ENCODE measurements at regions not wholly inside any gene's neighbourhood (a gene's known extent, or its start where the extent isn't known, plus 50 kb on each side); places are given as distances from the start of the nearest gene placed in this dataset.

DNA sequence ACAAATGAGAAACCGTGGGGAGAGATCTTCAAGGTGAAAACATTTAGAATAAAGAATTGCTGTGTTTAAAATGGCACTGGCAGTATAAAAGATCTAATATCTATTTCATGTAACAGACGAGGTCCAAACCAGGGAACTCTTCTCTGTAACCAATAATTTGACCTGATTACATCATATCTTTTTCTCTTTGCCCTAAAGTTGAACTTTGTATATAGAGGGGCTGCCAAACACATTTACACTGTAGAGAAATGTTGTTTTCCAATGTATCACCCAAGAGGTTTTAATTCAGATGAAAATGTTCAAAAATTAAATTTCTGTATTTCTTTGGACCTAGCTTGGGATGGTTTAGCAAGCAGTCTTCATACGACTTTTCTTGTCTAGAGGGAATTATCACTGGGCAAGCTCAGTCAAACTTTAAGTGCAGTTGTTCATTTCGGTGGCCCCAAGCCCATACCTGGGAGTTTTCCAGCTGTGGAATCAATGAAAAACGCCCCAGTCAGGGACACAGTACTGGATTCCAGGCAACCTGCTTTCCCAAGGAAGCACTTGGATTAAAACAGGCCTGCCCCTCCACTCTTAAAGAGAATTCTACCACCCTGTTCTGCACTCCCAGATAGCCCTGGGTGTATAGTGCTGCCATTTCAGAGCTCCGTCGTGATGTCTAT lies 208.5 kb upstream of the FN1 start:
- no peaks in the 10 kb centered on the region for H3K27me3 ChIP-seq (ENCODE audit: control insufficient read depth, insufficient read depth, low read length)
- no peaks in the 10 kb centered on the region for H3K4me1 ChIP-seq (ENCODE audit: control insufficient read depth in 2 of 3, insufficient read depth in 2 of 3, low read depth in 1 of 3, low read length in 3 of 3)
- no peak overlapping the region for H3K27ac ChIP-seq (ENCODE audit: low read depth in 2 of 2, low read length in 2 of 2)
- no peak overlapping the region for H3K4me3 ChIP-seq (ENCODE audit: low read length in 3 of 3)
- FAIRE-seq: no peak
- no peak overlapping the region for H3K9ac ChIP-seq (ENCODE audit: low read length in 3 of 3)
- no peaks in the 10 kb centered on the region for H3K36me3 ChIP-seq (ENCODE audit: control insufficient read depth in 2 of 3, insufficient read depth in 3 of 3, low read length in 3 of 3)
- intact Hi-C loops (cut with DNase I): no loop called here
- DNase-seq: no peak
- TF ChIP-seq, protein P1, sequence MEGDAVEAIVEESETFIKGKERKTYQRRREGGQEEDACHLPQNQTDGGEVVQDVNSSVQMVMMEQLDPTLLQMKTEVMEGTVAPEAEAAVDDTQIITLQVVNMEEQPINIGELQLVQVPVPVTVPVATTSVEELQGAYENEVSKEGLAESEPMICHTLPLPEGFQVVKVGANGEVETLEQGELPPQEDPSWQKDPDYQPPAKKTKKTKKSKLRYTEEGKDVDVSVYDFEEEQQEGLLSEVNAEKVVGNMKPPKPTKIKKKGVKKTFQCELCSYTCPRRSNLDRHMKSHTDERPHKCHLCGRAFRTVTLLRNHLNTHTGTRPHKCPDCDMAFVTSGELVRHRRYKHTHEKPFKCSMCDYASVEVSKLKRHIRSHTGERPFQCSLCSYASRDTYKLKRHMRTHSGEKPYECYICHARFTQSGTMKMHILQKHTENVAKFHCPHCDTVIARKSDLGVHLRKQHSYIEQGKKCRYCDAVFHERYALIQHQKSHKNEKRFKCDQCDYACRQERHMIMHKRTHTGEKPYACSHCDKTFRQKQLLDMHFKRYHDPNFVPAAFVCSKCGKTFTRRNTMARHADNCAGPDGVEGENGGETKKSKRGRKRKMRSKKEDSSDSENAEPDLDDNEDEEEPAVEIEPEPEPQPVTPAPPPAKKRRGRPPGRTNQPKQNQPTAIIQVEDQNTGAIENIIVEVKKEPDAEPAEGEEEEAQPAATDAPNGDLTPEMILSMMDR (IDR thresholded peaks at IDR 0.05; ENCODE audit: borderline replicate concordance, extremely low read depth, insufficient read depth): no peak
- H3K9me3 ChIP-seq (ENCODE audit: control insufficient read depth in 2 of 3, insufficient read depth in 1 of 3, low read length in 3 of 3): no peaks in the 10 kb centered on the region

DNA sequence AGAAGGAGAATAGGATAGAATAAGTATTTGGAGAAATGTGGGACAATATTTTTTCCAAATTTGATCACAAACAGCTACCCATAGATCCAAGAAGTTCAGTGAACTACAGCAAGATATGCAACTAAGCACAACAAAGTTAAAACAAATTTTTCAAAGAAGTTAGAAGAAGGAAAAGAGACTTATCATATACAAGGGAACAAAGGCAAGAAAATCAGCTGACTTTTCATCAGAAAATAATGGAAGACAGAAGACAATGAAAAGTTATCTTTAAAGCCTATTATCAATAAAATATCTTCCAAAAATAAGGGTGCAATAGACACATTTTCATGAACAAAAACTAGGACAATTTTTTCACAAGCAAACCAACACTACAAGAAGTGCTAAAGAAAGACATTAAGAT lies 202.8 kb upstream of the FN1 start:
- Histone ChIP-seq H3K27me3 (ENCODE audit: control insufficient read depth, insufficient read depth, low read length) (no peaks in the 10 kb centered on the region), H3K27ac (ENCODE audit: low read depth in 2 of 2, low read length in 2 of 2) (no peak overlapping the region), H3K36me3 (ENCODE audit: control insufficient read depth in 2 of 3, insufficient read depth in 3 of 3, low read length in 3 of 3) (no peaks in the 10 kb centered on the region), H3K9me3 (ENCODE audit: control insufficient read depth in 2 of 3, insufficient read depth in 1 of 3, low read length in 3 of 3) (peaks cover 0 to 3% (median 0%) of the 10 kb centered on the region in 3 donors), H3K4me3 (ENCODE audit: low read length in 3 of 3) (no peak overlapping the region), H3K4me1 (ENCODE audit: control insufficient read depth in 2 of 3, insufficient read depth in 2 of 3, low read depth in 1 of 3, low read length in 3 of 3) (no peaks in the 10 kb centered on the region), H3K9ac (ENCODE audit: low read length in 3 of 3) (no peak overlapping the region)
- intact Hi-C loops (cut with DNase I): no loop called here
- TF ChIP-seq, protein P1 (IDR thresholded peaks at IDR 0.05; ENCODE audit: borderline replicate concordance, extremely low read depth, insufficient read depth): no peak
- no peak for FAIRE-seq
- DNase-seq: no peak

DNA sequence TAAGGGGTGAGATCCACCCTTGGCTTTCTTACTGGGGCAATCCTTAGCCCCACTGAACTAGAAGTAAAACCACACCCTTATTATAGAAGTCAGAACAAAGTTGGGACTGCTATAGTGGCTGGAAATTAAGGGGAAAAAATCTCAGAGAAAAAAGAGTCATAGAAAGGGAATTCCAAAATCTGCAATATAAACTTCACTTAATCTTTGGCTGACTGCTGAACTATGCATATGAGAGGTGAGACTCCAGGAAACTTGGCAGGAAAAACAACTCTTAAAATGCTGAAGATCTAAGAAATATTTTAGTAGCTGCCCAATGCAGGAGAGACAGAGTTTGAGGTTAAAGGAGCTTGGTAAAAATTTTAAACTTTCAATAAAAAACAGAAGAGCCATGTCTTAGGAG lies 201.8 kb upstream of the FN1 start:
- Histone ChIP-seq H3K9ac (ENCODE audit: low read length in 3 of 3) (no peak overlapping the region), H3K27me3 (ENCODE audit: control insufficient read depth, insufficient read depth, low read length) (no peaks in the 10 kb centered on the region), H3K4me1 (ENCODE audit: control insufficient read depth in 2 of 3, insufficient read depth in 2 of 3, low read depth in 1 of 3, low read length in 3 of 3) (no peaks in the 10 kb centered on the region), H3K4me3 (ENCODE audit: low read length in 3 of 3) (no peak overlapping the region), H3K9me3 (ENCODE audit: control insufficient read depth in 2 of 3, insufficient read depth in 1 of 3, low read length in 3 of 3) (peaks cover 0 to 6% (median 3%) of the 10 kb centered on the region in 3 donors), H3K36me3 (ENCODE audit: control insufficient read depth in 2 of 3, insufficient read depth in 3 of 3, low read length in 3 of 3) (no peaks in the 10 kb centered on the region), H3K27ac (ENCODE audit: low read depth in 2 of 2, low read length in 2 of 2) (no peak overlapping the region)
- DNase-seq: no peak
- FAIRE-seq: no peak
- TF ChIP-seq, protein P1 (IDR thresholded peaks at IDR 0.05; ENCODE audit: borderline replicate concordance, extremely low read depth, insufficient read depth): no peak
- intact Hi-C loops (cut with DNase I): no loop called here

DNA sequence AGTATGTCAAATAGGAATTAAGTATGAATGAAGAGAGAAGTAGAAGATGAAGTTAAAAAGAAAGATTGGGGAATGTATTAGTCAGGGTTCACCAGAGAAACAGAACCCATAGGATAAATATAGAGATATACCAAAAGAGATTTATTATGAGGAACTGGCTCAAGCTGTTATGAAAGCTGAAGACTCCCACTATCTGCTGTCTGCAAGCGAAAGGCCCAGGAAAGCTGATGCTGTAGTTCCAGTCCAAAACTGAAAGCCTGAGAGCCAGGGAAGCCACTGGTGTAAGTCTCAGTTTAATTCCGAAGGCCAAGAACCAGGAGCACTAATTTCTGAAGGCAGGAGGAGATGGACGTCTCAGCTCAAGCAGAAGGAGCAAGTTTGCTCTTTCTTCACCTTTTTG lies 200.9 kb upstream of the FN1 start:
- no peak for DNase-seq
- intact Hi-C loops (cut with DNase I): no loop called here
- H3K4me1 ChIP-seq (ENCODE audit: control insufficient read depth in 2 of 3, insufficient read depth in 2 of 3, low read depth in 1 of 3, low read length in 3 of 3): no peaks in the 10 kb centered on the region
- no peak overlapping the region for H3K4me3 ChIP-seq (ENCODE audit: low read length in 3 of 3)
- H3K36me3 ChIP-seq (ENCODE audit: control insufficient read depth in 2 of 3, insufficient read depth in 3 of 3, low read length in 3 of 3): no peaks in the 10 kb centered on the region
- TF ChIP-seq, protein P1 (IDR thresholded peaks at IDR 0.05; ENCODE audit: borderline replicate concordance, extremely low read depth, insufficient read depth): no peak
- H3K9ac ChIP-seq (ENCODE audit: low read length in 3 of 3): no peak overlapping the region
- H3K9me3 ChIP-seq (ENCODE audit: control insufficient read depth in 2 of 3, insufficient read depth in 1 of 3, low read length in 3 of 3): peaks cover 0 to 6% (median 3%) of the 10 kb centered on the region in 3 donors
- FAIRE-seq: no peak
- H3K27me3 ChIP-seq (ENCODE audit: control insufficient read depth, insufficient read depth, low read length): no peaks in the 10 kb centered on the region
- H3K27ac ChIP-seq (ENCODE audit: low read depth in 2 of 2, low read length in 2 of 2): no peak overlapping the region
